ENCODE measurements at regions not wholly inside any gene's neighbourhood (a gene's known extent, or its start where the extent isn't known, plus 50 kb on each side); places are given as distances from the start of the nearest gene placed in this dataset.

GRCh38 chr2:163490281-163490680 lies 245.5 kb downstream of the FIGN start:
- ChIA-PET POLR2A (no interaction called here), CTCF (interaction anchor here (1.1 to 1.8 kb wide), 2 partner anchors 14 to 18 kb away, joined by 3 to 5 read pairs; no protein-coding TSS in a partner anchor)
- TF ChIP-seq, protein P1, sequence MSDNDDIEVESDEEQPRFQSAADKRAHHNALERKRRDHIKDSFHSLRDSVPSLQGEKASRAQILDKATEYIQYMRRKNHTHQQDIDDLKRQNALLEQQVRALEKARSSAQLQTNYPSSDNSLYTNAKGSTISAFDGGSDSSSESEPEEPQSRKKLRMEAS (IDR thresholded peaks at IDR 0.05): no peak
- no peak for TF ChIP-seq HDAC2 (IDR thresholded peaks at IDR 0.05)
- TF ChIP-seq ZSCAN20 (CRISPR knock-in tag; IDR thresholded peaks at IDR 0.05): no peak
- TF ChIP-seq RAD21 (conservative IDR thresholded peaks at IDR 0.05 in 1 of 2, IDR thresholded peaks at IDR 0.05 in 1 of 2): no peak
- no peak for TF ChIP-seq FOSB (CRISPR knock-in tag; IDR thresholded peaks at IDR 0.05)
- TF ChIP-seq JUN (IDR thresholded peaks at IDR 0.05): no peak
- TF ChIP-seq BCL3 (IDR thresholded peaks at IDR 0.05): no peak
- TF ChIP-seq ESRRA (IDR thresholded peaks at IDR 0.05; ENCODE audit: borderline replicate concordance, low read length): no peak
- no peak for TF ChIP-seq ATOH8 (CRISPR knock-in tag; IDR thresholded peaks at IDR 0.05; ENCODE audit: low read depth)
- no peak for TF ChIP-seq POLR2A (IDR thresholded peaks at IDR 0.05; ENCODE audit: low read length)
- no peak for TF ChIP-seq MYC (IDR thresholded peaks at IDR 0.05; ENCODE audit: borderline replicate concordance, low read length)
- H3K4me2 ChIP-seq: no peak overlapping the region
- FAIRE-seq (no peak), DNase-seq (ENCODE audit: low read depth in 1 of 2, low spot score in 1 of 2) (no peak), ATAC-seq (no peak)
- H3K4me3 ChIP-seq: no peak overlapping the region
- H3K4me1 ChIP-seq: no peaks in the 10 kb centered on the region
- H3K9me3 ChIP-seq: no peaks in the 10 kb centered on the region
- no peak overlapping the region for H3K27ac ChIP-seq
- WGBS (ENCODE audit: missing lambda C conversion rate): 72% methylated on average over 3 of the region's 3 CpGs

DNA sequence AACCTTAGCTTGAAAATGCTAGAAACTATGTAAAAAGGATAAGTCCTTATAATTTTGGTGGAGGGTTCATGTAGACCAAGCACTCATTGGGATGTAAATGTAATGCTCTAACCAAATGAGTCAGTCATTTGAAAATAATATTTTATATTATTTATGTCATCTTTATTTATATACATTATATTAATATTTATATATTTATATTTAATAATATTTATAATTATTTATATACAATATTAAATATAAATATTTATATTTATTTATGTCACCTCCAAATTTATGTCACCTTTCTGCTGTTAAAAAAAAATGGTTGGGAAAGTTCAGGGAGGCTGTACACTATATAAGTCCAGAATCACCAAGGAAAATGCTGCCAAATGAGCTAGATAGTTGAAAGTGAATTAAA lies 254.3 kb downstream of the FIGN start:
- ChIA-PET POLR2A (no interaction called here), CTCF (interaction anchor here (0.8 to 2.2 kb wide), 2 partner anchors 9 to 580 kb away, joined by 3 to 8 read pairs; no protein-coding TSS in a partner anchor)
- ATAC-seq (no peak), FAIRE-seq (no peak), DNase-seq (ENCODE audit: low read depth in 1 of 2, low spot score in 1 of 2) (no peak)
- TF ChIP-seq CEBPB (IDR thresholded peaks at IDR 0.05) (no peak), RFX5 (IDR thresholded peaks at IDR 0.05) (no peak), RNF2 (IDR thresholded peaks at IDR 0.05; ENCODE audit: borderline replicate concordance, low read depth) (no peak), POLR2A (IDR thresholded peaks at IDR 0.05; ENCODE audit: low read length) (no peak), ZC3H11A (IDR thresholded peaks at IDR 0.05) (no peak), TP53 (CRISPR knock-in tag; IDR thresholded peaks at IDR 0.05) (no peak), CHD2 (IDR thresholded peaks at IDR 0.05; ENCODE audit: low read length, partially characterized antibody) (no peak), HES2 (IDR thresholded peaks at IDR 0.05) (no peak), HEYL (CRISPR knock-in tag; IDR thresholded peaks at IDR 0.05) (no peak), ZFP36 (IDR thresholded peaks at IDR 0.05; ENCODE audit: borderline replicate concordance, partially characterized antibody) (no peak), MAFK (IDR thresholded peaks at IDR 0.05; ENCODE audit: partially characterized antibody) (no peak), MYC (IDR thresholded peaks at IDR 0.05; ENCODE audit: borderline replicate concordance, low read length) (no peak), RAD21 (conservative IDR thresholded peaks at IDR 0.05 in 1 of 2, IDR thresholded peaks at IDR 0.05 in 1 of 2) (no peak), HOXB13 (CRISPR knock-in tag; IDR thresholded peaks at IDR 0.05; ENCODE audit: low read depth) (no peak)
- Histone ChIP-seq H3K9me3 (no peaks in the 10 kb centered on the region), H3K27ac (no peak overlapping the region), H3K4me3 (no peak overlapping the region), H3K4me1 (no peaks in the 10 kb centered on the region), H3K4me2 (no peak overlapping the region)

GRCh38 chr2:163479599-163479998 lies 256.2 kb downstream of the FIGN start:
- DNase-seq (ENCODE audit: low read depth in 1 of 2, low spot score in 1 of 2): no peak
- ATAC-seq: no peak
- TF ChIP-seq HES2 (IDR thresholded peaks at IDR 0.05) (no peak), ZSCAN20 (CRISPR knock-in tag; IDR thresholded peaks at IDR 0.05) (no peak), MYC (IDR thresholded peaks at IDR 0.05; ENCODE audit: borderline replicate concordance, low read length) (no peak), PBX3 (IDR thresholded peaks at IDR 0.05) (no peak), POLR2AphosphoS2 (conservative IDR thresholded peaks at IDR 0.05; ENCODE audit: low read length) (no peak), RNF2 (IDR thresholded peaks at IDR 0.05; ENCODE audit: borderline replicate concordance, low read depth) (no peak), JUNB (IDR thresholded peaks at IDR 0.05) (no peak), BHLHE40 (IDR thresholded peaks at IDR 0.05; ENCODE audit: low read depth, low read length) (no peak), CBX2 (IDR thresholded peaks at IDR 0.05; ENCODE audit: borderline replicate concordance, low read depth) (no peak), HOXA7 (CRISPR knock-in tag; IDR thresholded peaks at IDR 0.05) (no peak), RAD21 (conservative IDR thresholded peaks at IDR 0.05 in 1 of 2, IDR thresholded peaks at IDR 0.05 in 1 of 2) (no peak)
- TF ChIP-seq, protein P1 (IDR thresholded peaks at IDR 0.05): no peak
- CTCF ChIA-PET: interaction anchor here (2.2 kb wide), 1 partner anchor 7 kb away, joined by 8 read pairs; no protein-coding TSS in a partner anchor
- FAIRE-seq: no peak
- no peaks in the 10 kb centered on the region for H3K9me3 ChIP-seq
- H3K4me3 ChIP-seq: no peak overlapping the region
- no peak overlapping the region for H3K27ac ChIP-seq
- 66% methylated on average over 9 of the region's 9 CpGs for WGBS (ENCODE audit: missing lambda C conversion rate)
- H3K4me2 ChIP-seq: no peak overlapping the region
- POLR2A ChIA-PET: no interaction called here
- H3K4me1 ChIP-seq: no peaks in the 10 kb centered on the region

All from A549 (cell line).